Fibroblast of lung (primary cell): ENCODE measurements at regions not wholly inside any gene's neighbourhood (a gene's known extent, or its start where the extent isn't known, plus 50 kb on each side); places are given as distances from the start of the nearest gene placed in this dataset.

Experiments
- DNase-seq, 2 donors: peaks; one replicate each; pipeline versions ENCODE4 v3.0.0 to v3.0.0-alpha.2; 2010; ENCODE audit warnings: low read depth in 2 of 2
- H2AFZ ChIP-seq: 2 replicates; pipeline ENCODE4 v1.5.1; 2012; ENCODE audit warnings: low read length, control low read depth, inconsistent platforms
- H3K27ac ChIP-seq: 2 replicates; pipeline ENCODE4 v1.5.1; 2011; ENCODE audit warnings: low read length, control low read depth; ENCODE audit not compliant: insufficient read depth
- H3K27me3 ChIP-seq: 2 replicates; pipeline ENCODE4 v1.5.1; 2011; ENCODE audit warnings: mild to moderate bottlenecking, low read length; ENCODE audit not compliant: control insufficient read depth, insufficient read depth
- H3K36me3 ChIP-seq: 2 replicates; pipeline ENCODE4 v1.5.1; 2011; ENCODE audit warnings: low read length; ENCODE audit not compliant: control insufficient read depth, insufficient read depth
- H3K4me1 ChIP-seq: 2 replicates; pipeline ENCODE4 v1.5.1; 2011; ENCODE audit warnings: low read length; ENCODE audit not compliant: control insufficient read depth, insufficient read depth; ENCODE audit errors: extremely low read depth
- H3K4me2 ChIP-seq: 2 replicates; pipeline ENCODE4 v1.5.1; 2011; ENCODE audit warnings: low read length, control low read depth; ENCODE audit not compliant: insufficient read depth; ENCODE audit errors: extremely low read depth
- H3K4me3 ChIP-seq, 4 experiments: fragments of 200-600 bp in 1 of 4; sonication (generic) in 1 of 4; replicated peaks in 1 of 4; 2 replicates each; pipeline ENCODE4 v1.5.1; 2011 to 2016; ENCODE audit warnings: low read length in 4 of 4, low read depth in 3 of 4, mild to moderate bottlenecking in 3 of 4, control low read depth in 2 of 4, inconsistent platforms in 1 of 4, mixed read lengths in 1 of 4; ENCODE audit not compliant: insufficient read depth in 1 of 4; ENCODE audit errors: control extremely low read depth in 1 of 4
- H3K79me2 ChIP-seq: 2 replicates; pipeline ENCODE4 v1.5.1; 2012; ENCODE audit warnings: mild to moderate bottlenecking, low read length, inconsistent platforms; ENCODE audit not compliant: control insufficient read depth, insufficient read depth
- H3K9ac ChIP-seq: 2 replicates; pipeline ENCODE4 v1.5.1; 2011; ENCODE audit warnings: mild to moderate bottlenecking, low read length, control low read depth; ENCODE audit not compliant: insufficient read depth
- H3K9me3 ChIP-seq: 2 replicates; pipeline ENCODE4 v1.5.1; 2012; ENCODE audit warnings: low read depth, low read length; ENCODE audit not compliant: control insufficient read depth, insufficient read depth
- H4K20me1 ChIP-seq: 2 replicates; pipeline ENCODE4 v1.5.1; 2011; ENCODE audit warnings: low read length; ENCODE audit not compliant: control insufficient read depth, insufficient read depth; ENCODE audit errors: extremely low read depth
- CTCF ChIP-seq, 2 donors: IDR thresholded peaks in 1 of 2; conservative IDR thresholded peaks in 1 of 2; 1 replicate in 1 of 2; 2 replicates in 1 of 2; pipeline ENCODE4 v1.5.1; 2011 to 2012; ENCODE audit warnings: low read length in 2 of 2, control low read depth in 1 of 2, inconsistent platforms in 1 of 2, low read depth in 1 of 2, mild to moderate bottlenecking in 1 of 2
- EZH2 ChIP-seq: IDR thresholded peaks from 2 replicates; pipeline ENCODE4 v1.5.1; 2012; ENCODE audit warnings: low read length, control low read depth, mild to moderate bottlenecking; ENCODE audit errors: missing control alignments

- Histone ChIP-seq H3K4me1 (no peaks in the 10 kb centered on the region), H3K27ac (no peak overlapping the region), H3K9me3 (no peaks in the 10 kb centered on the region), H3K36me3 (no peaks in the 10 kb centered on the region), H3K27me3 (no peaks in the 10 kb centered on the region), H4K20me1 (no peaks in the 10 kb centered on the region), H3K79me2 (no peaks in the 10 kb centered on the region), H3K4me3 (no peak overlapping the region), H3K4me2 (no peak overlapping the region), H2AFZ (no peak overlapping the region), H3K9ac (no peak overlapping the region)
- TF ChIP-seq CTCF (conservative IDR thresholded peaks at IDR 0.05 in 1 of 2, IDR thresholded peaks at IDR 0.05 in 1 of 2; ENCODE audit: low read depth in 1 of 2, low read length in 2 of 2) (no peak), EZH2 (no peak)
- DNase-seq = no peak
These were observed 50.5 kb upstream of the GPR141 start for GRCh38 chr7:37633048-37633447.
